WTC11 (cell line): ENCODE measurements at regions not wholly inside any gene's neighbourhood (a gene's known extent, or its start where the extent isn't known, plus 50 kb on each side); places are given as distances from the start of the nearest gene placed in this dataset.

ENCODE experiments used
- CTCF ChIP-seq: fragments of 200-600 bp; IDR thresholded peaks from 2 replicates; pipeline ENCODE4 v1.8.0; 2022; ENCODE audit warnings: antibody characterized with exemption
- NFYB ChIP-seq: sonication (generic); formaldehyde crosslinking; conservative IDR thresholded peaks from 2 replicates; pipeline ENCODE4 v1.8.0; 2022; ENCODE audit warnings: low read depth, missing genetic modification reagents
- PREB ChIP-seq: sonication (generic); formaldehyde crosslinking; IDR thresholded peaks from 2 replicates; pipeline ENCODE4 v1.8.1; 2022; ENCODE audit warnings: mild to moderate bottlenecking, missing genetic modification reagents, moderate library complexity, borderline replicate concordance
- TF ChIP-seq, protein P1 (sequence below): sonication (generic); formaldehyde crosslinking; IDR thresholded peaks from 2 replicates; pipeline ENCODE4 v1.8.0; 2023; ENCODE audit warnings: mild to moderate bottlenecking, missing genetic modification reagents

GRCh38 chr1:195899762-195900352, 708.4 kb downstream of the KCNT2 start:
- no peak for TF ChIP-seq CTCF
- TF ChIP-seq, protein P1, sequence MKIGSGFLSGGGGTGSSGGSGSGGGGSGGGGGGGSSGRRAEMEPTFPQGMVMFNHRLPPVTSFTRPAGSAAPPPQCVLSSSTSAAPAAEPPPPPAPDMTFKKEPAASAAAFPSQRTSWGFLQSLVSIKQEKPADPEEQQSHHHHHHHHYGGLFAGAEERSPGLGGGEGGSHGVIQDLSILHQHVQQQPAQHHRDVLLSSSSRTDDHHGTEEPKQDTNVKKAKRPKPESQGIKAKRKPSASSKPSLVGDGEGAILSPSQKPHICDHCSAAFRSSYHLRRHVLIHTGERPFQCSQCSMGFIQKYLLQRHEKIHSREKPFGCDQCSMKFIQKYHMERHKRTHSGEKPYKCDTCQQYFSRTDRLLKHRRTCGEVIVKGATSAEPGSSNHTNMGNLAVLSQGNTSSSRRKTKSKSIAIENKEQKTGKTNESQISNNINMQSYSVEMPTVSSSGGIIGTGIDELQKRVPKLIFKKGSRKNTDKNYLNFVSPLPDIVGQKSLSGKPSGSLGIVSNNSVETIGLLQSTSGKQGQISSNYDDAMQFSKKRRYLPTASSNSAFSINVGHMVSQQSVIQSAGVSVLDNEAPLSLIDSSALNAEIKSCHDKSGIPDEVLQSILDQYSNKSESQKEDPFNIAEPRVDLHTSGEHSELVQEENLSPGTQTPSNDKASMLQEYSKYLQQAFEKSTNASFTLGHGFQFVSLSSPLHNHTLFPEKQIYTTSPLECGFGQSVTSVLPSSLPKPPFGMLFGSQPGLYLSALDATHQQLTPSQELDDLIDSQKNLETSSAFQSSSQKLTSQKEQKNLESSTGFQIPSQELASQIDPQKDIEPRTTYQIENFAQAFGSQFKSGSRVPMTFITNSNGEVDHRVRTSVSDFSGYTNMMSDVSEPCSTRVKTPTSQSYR (CRISPR knock-in tag) = no peak
- no peak for TF ChIP-seq PREB (CRISPR knock-in tag)
- no peak for TF ChIP-seq NFYB (CRISPR knock-in tag)
